ENCODE measurements at regions not wholly inside any gene's neighbourhood (a gene's known extent, or its start where the extent isn't known, plus 50 kb on each side); places are given as distances from the start of the nearest gene placed in this dataset.
"Not testable (repeated sequence)": the region's sequence is repeated elsewhere in the genome, so short reads cannot be mapped to it uniquely, and the experiment has no call there.

GRCh38 chrX:77160301-77160700 is 286.9 kb upstream of the FGF16 start:
- DNase-seq (ENCODE audit: low read depth in 2 of 2) = no peak

GRCh38 chrX:77162777-77163176 is 284.4 kb upstream of the FGF16 start:
- DNase-seq (ENCODE audit: low read depth in 2 of 2) = no peak

- DNase-seq (ENCODE audit: low read depth in 2 of 2) = no peak
Observed at GRCh38 chrX:77167993-77168392, 279.2 kb upstream of the FGF16 start.

- no peak for DNase-seq (ENCODE audit: low read depth in 2 of 2)
Observed at GRCh38 chrX:77174680-77175519, 272.3 kb upstream of the FGF16 start.

GRCh38 chrX:77200663-77201062 is 246.5 kb upstream of the FGF16 start:
- DNase-seq (ENCODE audit: low read depth in 2 of 2) = no peak

- no peak for DNase-seq (ENCODE audit: low read depth in 2 of 2)
Observed at GRCh38 chrX:77223046-77223445, 224.1 kb upstream of the FGF16 start.

- DNase-seq (ENCODE audit: low read depth in 2 of 2) = no peak
Observed at GRCh38 chrX:77264490-77264889, 182.7 kb upstream of the FGF16 start.

- no peak for DNase-seq (ENCODE audit: low read depth in 2 of 2)
Observed at GRCh38 chrX:77275392-77275791, 171.8 kb upstream of the FGF16 start.

- no peak for DNase-seq (ENCODE audit: low read depth in 2 of 2)
Observed at GRCh38 chrX:77276742-77277141, 170.4 kb upstream of the FGF16 start.

GRCh38 chrX:77277911-77278310 is 169.3 kb upstream of the FGF16 start:
- no peak for DNase-seq (ENCODE audit: low read depth in 2 of 2)

- DNase-seq (ENCODE audit: low read depth in 2 of 2) = not testable (repeated sequence)
Observed at GRCh38 chrX:77279373-77279772, 167.8 kb upstream of the FGF16 start.

GRCh38 chrX:77293331-77293995 is 153.7 kb upstream of the FGF16 start:
- DNase-seq (ENCODE audit: low read depth in 2 of 2) = no peak

GRCh38 chrX:77298296-77298695 is 148.9 kb upstream of the FGF16 start:
- no peak for DNase-seq (ENCODE audit: low read depth in 2 of 2)

- no peak for DNase-seq (ENCODE audit: low read depth in 2 of 2)
Observed at GRCh38 chrX:77298790-77299189, 148.4 kb upstream of the FGF16 start.

- no peak for DNase-seq (ENCODE audit: low read depth in 2 of 2)
Observed at GRCh38 chrX:77299549-77299948, 147.6 kb upstream of the FGF16 start.

- DNase-seq (ENCODE audit: low read depth in 2 of 2) = no peak
Observed at GRCh38 chrX:77342004-77342403, 105.2 kb upstream of the FGF16 start.

GRCh38 chrX:77346859-77347258 is 100.3 kb upstream of the FGF16 start:
- no peak for DNase-seq (ENCODE audit: low read depth in 2 of 2)

- DNase-seq (ENCODE audit: low read depth in 2 of 2) = no peak
Observed at GRCh38 chrX:77347572-77347971, 99.6 kb upstream of the FGF16 start.

GRCh38 chrX:77389891-77390290 is 57.3 kb upstream of the FGF16 start:
- DNase-seq (ENCODE audit: low read depth in 2 of 2) = no peak

GRCh38 chrX:77390365-77390764 is 56.8 kb upstream of the FGF16 start:
- DNase-seq (ENCODE audit: low read depth in 2 of 2) = not testable (repeated sequence)

- no peak for DNase-seq (ENCODE audit: low read depth in 2 of 2)
Observed at GRCh38 chrX:77396781-77397180, 50.4 kb upstream of the FGF16 start.
